GM18511 (cell line): ENCODE measurements at regions not wholly inside any gene's neighbourhood (a gene's known extent, or its start where the extent isn't known, plus 50 kb on each side); places are given as distances from the start of the nearest gene placed in this dataset.
"Not testable (repeated sequence)": the region's sequence is repeated elsewhere in the genome, so short reads cannot be mapped to it uniquely, and the experiment has no call there.

Experiments
- ATAC-seq: cut with Tn5 transposase; IDR thresholded peaks from one replicate; pipeline ENCODE4 v1.9.1; 2021; ENCODE audit warnings: mild to moderate bottlenecking, moderate library complexity; ENCODE audit not compliant: unreplicated experiment

DNA sequence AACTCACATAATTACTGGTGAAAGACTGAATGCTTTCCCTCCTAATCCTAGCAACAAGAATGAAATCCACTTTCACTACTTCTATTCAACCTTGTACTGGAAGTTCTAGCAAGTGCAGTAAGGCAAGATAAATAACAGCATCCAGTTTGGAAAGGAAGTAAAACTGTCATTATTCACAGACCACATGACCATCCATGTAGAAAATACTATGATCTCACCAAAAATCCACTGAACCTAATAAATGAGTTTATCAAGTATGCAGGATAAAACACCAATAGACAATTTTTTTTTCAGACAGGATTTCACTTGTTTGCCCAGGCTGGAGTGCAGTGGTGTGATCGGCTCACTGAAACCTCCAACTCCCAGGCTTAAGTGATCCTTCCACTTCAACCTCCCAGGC lies 117.7 kb downstream of the TMEM167A start:
- no peak for ATAC-seq

- no peak for ATAC-seq
Observed at GRCh38 chr5:82956600-82956999, 120.6 kb downstream of the TMEM167A start.

- ATAC-seq, result no peak
Observed at GRCh38 chr5:82952326-82952725, 124.9 kb downstream of the TMEM167A start.

DNA sequence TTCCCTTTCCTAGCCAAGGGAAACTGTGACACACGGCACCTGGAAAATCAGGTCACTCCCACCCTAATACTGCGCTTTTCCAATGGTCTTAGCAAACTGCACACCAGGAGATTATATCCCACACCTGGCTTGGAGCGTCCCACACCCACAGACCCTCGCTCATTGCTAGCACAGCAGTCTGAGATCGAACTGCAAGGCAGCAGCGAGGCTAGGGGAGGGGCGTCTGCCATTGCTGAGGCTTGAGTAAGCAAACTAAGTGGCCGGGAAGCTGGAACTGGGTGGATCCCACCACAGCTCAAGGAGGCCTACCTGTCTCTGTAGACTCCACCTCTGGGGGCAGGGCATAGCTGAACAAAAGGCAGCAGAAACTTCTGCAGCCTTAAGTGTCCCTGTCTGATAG lies 132.9 kb downstream of the TMEM167A start:
- not testable (repeated sequence) for ATAC-seq

GRCh38 chr5:82942083-82942881 lies 134.9 kb downstream of the TMEM167A start:
- ATAC-seq, result peak; percentile 80

- ATAC-seq, result no peak
Observed at GRCh38 chr5:82938901-82939725, 138.1 kb downstream of the TMEM167A start.

- ATAC-seq, result not testable (repeated sequence)
Observed at GRCh38 chr5:82932473-82933220, 144.5 kb downstream of the TMEM167A start.

DNA sequence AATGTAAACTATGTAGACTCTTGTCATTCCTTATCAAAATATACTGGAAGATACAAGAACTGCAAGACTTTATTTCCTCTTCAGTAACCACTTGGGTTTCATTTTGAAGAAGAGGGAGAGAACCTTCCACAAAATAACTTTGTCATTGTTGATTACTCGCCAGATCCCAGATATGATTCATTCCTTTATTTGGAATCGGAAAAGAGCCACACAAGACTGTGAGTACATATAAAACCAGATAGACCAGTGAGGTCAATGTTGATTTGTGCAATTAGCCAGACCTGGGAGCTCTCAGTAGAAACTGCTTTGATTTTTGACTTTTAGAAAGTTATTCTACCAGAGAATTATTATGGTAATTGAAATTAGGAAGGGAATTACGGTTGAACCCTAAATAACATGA lies 146.1 kb downstream of the TMEM167A start:
- ATAC-seq, result no peak

DNA sequence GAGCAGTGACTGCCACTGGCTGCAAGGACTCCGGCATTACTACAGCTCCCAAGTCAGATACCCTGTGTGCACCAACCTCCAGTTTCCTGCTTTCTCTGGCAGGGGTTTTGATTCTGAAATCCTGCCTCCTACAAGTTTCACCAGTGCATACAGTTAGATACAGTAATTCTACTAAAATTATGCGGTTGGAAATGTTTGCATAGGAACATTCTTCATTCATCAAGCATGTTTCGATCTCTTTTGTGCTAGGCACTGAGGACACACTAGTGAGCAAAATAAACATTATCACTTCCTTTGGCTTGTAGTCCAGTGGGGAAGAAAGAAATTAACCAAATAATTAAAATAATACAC lies 152.2 kb downstream of the TMEM167A start:
- no peak for ATAC-seq

DNA sequence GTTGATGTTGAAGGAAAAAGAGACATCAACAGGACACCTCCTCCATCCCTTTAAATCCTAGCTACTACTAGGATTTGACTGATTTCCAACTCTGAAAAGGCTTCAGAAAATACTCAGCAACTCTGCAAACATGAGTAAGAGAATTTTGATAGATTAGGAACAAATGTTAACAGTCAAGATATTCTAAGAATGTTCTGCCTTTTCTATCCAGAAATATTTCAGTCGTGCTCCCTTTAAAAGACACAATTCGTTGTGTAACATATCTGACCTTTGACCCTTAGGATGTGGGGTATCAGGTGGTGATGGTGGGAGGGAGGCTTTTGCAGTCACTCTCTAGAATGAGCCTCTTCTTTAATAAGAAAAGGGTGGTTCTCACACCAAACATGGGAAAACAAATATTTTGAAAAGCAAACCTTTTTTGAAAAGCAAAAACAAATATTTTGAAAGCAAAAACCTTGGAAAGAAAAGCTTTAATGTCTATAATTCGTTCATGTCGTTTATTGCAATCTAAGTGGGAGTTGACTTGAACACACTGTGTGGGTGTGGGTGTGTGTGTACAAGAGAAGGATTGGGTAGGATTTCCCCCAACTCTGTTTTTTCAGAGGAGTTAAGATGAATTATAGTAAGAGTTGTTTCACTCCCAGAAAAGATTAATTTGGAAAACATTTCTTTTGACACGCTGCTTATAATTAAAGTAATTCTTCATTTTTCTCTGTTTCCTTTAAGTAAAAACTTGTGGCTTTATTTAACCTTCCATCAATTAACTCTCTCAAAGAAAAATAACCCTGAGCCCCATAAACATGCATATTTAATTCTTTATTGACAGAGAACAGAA lies 152.8 kb downstream of the TMEM167A start:
- ATAC-seq, result no peak

DNA sequence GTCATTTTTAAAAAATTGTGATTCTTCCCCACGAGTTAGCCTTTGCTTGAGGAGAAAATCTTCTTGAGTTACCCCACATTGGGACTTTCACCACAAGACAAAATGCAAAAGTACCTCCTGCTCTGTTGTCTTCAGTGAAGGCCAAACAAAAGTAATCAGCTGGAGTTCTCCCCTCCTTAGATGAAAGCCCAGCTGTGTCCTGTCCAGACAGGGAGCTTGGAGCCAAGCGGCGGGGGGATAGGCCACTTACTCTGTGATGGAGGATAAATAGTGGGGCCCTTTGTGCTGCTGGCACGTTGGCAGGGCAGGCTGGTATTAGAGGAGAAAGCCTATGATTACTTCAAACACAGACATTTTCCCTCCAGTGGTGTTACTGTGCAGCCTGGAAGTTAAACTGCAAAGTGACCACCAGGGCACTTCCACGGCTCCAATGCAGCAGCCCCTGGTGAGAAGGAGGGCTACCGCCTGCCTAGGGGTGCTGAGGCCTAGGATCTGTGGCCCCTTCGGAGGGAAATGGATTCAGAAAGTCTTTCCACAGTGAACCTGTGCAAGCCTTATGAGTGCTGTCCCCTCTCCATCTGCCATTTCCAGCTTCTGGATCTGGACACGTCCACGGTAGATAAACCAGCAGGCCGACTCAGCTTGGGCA lies 155.0 kb downstream of the TMEM167A start:
- no peak for ATAC-seq

DNA sequence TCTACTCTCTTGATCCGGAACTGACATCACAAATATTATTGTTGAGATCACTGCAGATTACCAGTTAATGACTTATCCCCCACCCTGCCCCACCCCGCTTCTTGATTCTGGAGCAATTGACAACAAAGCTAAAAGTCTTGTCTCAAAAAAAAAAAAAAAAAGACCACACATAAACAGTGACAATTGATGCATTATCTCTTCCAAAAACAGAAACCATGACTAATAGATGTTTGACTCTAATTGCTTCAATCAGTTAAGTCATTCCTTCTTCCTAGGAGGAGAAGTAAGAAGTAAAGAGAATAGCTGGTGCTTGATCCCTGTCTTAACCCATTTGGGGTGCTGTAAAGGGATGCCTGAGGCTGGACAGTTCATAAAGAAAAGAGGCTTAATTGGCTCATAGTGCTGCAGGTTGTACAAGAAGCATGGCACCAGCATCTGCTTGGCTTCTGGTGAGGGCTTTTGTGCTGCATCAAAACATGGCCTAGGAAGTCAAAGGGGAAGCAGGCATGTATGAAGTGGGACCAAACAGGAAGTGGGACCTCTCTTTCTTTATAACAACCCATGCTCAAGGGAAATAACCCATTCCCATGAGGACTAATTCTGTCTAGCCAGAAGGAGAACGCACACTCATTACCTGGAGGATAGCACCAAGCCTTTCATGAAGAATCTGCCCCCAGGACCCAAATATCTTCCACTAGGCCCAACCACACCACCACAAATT lies 158.7 kb downstream of the TMEM167A start:
- ATAC-seq, result no peak

- peak; percentile 79 for ATAC-seq
Observed at GRCh38 chr5:82917584-82917983, 159.6 kb downstream of the TMEM167A start.

GRCh38 chr5:82913971-82914370 lies 163.2 kb downstream of the TMEM167A start:
- no peak for ATAC-seq

DNA sequence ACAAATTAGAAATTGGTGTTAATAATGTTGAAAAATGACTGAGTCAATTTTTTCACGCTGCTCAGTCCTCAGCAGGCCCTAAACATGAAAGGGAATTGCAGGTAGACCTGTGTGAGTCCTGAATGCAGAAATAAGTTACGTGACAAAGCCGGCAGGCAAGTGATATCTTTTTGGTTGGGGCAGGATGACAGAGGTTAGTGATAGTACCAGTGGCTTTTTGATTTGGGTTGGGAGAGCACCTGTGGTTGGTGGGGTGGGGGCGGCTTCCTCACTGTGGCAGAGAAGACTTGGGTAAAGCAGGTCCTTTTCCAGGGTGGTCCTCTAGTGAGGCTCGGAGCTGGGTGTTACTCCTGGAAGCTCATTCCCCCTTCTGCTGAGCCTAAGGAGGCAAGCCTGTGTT lies 164.7 kb downstream of the TMEM167A start:
- no peak for ATAC-seq

DNA sequence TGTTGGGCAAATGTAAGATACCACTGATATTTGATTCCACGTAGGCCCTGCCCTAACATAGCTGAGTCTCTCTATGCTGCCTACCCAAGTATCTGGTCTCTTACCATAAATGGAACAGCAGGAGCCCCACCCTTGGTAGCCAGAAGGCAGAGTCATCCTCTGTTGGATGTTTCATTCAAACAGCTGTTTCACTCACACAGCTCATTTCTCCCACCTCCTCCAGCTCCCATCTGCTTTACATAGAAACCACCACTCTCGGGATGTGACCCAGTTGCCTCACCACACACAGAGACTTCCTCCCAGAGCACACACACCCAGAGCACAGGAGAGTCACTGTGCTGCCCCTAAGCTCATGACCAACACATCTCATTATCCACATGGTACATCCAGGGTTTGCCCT lies 165.3 kb downstream of the TMEM167A start:
- ATAC-seq, result no peak

GRCh38 chr5:82910905-82911304 lies 166.3 kb downstream of the TMEM167A start:
- ATAC-seq, result no peak

GRCh38 chr5:82910491-82910890 lies 166.7 kb downstream of the TMEM167A start:
- ATAC-seq, result no peak

GRCh38 chr5:82909771-82910170 lies 167.4 kb downstream of the TMEM167A start:
- no peak for ATAC-seq
